ENCODE measurements at regions not wholly inside any gene's neighbourhood (a gene's known extent, or its start where the extent isn't known, plus 50 kb on each side); places are given as distances from the start of the nearest gene placed in this dataset.

- TF ChIP-seq, protein P1, sequence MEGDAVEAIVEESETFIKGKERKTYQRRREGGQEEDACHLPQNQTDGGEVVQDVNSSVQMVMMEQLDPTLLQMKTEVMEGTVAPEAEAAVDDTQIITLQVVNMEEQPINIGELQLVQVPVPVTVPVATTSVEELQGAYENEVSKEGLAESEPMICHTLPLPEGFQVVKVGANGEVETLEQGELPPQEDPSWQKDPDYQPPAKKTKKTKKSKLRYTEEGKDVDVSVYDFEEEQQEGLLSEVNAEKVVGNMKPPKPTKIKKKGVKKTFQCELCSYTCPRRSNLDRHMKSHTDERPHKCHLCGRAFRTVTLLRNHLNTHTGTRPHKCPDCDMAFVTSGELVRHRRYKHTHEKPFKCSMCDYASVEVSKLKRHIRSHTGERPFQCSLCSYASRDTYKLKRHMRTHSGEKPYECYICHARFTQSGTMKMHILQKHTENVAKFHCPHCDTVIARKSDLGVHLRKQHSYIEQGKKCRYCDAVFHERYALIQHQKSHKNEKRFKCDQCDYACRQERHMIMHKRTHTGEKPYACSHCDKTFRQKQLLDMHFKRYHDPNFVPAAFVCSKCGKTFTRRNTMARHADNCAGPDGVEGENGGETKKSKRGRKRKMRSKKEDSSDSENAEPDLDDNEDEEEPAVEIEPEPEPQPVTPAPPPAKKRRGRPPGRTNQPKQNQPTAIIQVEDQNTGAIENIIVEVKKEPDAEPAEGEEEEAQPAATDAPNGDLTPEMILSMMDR (IDR thresholded peaks at IDR 0.05; ENCODE audit: low read depth, low read length, missing control alignments): no peak
Measured at GRCh38 chr14:66383257-66383656, 102.9 kb upstream of the CCDC196 start.

DNA sequence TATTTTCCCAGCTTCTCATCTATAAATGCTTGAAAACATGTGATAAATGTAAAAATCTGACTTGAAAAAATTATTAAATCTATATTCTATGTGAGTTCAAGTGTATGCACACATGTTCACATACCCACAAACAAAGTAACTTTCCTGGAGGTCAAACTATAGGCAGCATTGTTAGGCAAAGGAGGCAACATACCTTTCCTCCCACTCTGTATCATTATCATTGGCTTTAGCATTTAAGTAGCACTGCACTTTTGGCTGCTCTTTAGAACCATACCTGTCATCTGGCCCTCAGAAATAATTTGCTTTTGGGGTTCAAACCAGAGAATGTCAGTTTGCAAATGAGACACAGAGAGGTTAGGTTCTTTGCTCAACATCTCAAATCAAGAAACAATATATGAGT is 102.4 kb upstream of the CCDC196 start:
- TF ChIP-seq, protein P1 (IDR thresholded peaks at IDR 0.05; ENCODE audit: low read depth, low read length, missing control alignments): no peak
- DNase-seq: no peak
- Histone ChIP-seq H3K36me3 (replicated peaks) (no peaks in the 10 kb centered on the region), H3K4me3 (ENCODE audit: low read depth, low read length) (no peak overlapping the region), H3K27me3 (replicated peaks) (no peaks in the 10 kb centered on the region), H3K27ac (no peak overlapping the region)
- in situ Hi-C loops (cut with HindIII; ENCODE audit: low pct_ligation_motif_present, low sequenced_read_pairs): no loop called here

More at GRCh38 chr14:66383257-66383656, 102.9 kb upstream of the CCDC196 start:
- in situ Hi-C loops (cut with HindIII; ENCODE audit: low pct_ligation_motif_present, low sequenced_read_pairs): no loop called here
- Histone ChIP-seq H3K27ac (no peak overlapping the region), H3K36me3 (replicated peaks) (no peaks in the 10 kb centered on the region), H3K27me3 (replicated peaks) (no peaks in the 10 kb centered on the region), H3K4me3 (ENCODE audit: low read depth, low read length) (no peak overlapping the region)
- no peak for DNase-seq

- no peak for DNase-seq
- Histone ChIP-seq H3K4me3 (ENCODE audit: low read depth, low read length) (no peak overlapping the region), H3K36me3 (replicated peaks) (no peaks in the 10 kb centered on the region), H3K27me3 (replicated peaks) (no peaks in the 10 kb centered on the region), H3K27ac (no peak overlapping the region)
- TF ChIP-seq, protein P1 (IDR thresholded peaks at IDR 0.05; ENCODE audit: low read depth, low read length, missing control alignments): no peak
- in situ Hi-C loops (cut with HindIII; ENCODE audit: low pct_ligation_motif_present, low sequenced_read_pairs): no loop called here
Measured at GRCh38 chr14:66388516-66388915, 97.7 kb upstream of the CCDC196 start.

DNA sequence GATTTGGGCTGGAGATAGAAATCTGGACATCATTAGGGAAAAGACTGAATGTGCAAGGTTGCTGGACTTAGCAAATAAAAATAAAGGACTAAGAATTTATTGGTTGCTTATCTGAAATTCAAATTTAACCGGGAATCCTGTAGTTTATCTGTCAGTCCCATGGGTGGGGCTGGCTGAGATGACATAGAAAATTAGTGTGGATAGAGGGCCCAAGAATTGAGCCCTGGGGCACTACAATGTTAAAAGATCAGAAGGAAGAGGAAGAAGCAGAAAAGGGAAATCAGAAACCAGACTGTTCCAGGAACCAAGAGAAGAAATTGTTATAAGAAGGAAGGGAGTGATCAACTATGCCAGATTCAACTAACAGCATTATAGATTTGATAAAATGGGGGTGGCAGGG is 96.7 kb upstream of the CCDC196 start:
- TF ChIP-seq, protein P1 (IDR thresholded peaks at IDR 0.05; ENCODE audit: low read depth, low read length, missing control alignments): no peak
- Histone ChIP-seq H3K27me3 (replicated peaks) (no peaks in the 10 kb centered on the region), H3K27ac (no peak overlapping the region), H3K36me3 (replicated peaks) (no peaks in the 10 kb centered on the region), H3K4me3 (ENCODE audit: low read depth, low read length) (no peak overlapping the region)
- in situ Hi-C loops (cut with HindIII; ENCODE audit: low pct_ligation_motif_present, low sequenced_read_pairs): no loop called here
- no peak for DNase-seq

- in situ Hi-C loops (cut with HindIII; ENCODE audit: low pct_ligation_motif_present, low sequenced_read_pairs): no loop called here
Measured at GRCh38 chr14:66395300-66395699, 90.9 kb upstream of the CCDC196 start.

GRCh38 chr14:66396164-66396563 is 90.0 kb upstream of the CCDC196 start:
- no peak for DNase-seq
- no peaks in the 10 kb centered on the region for H3K27me3 ChIP-seq (replicated peaks)
- in situ Hi-C loops (cut with HindIII; ENCODE audit: low pct_ligation_motif_present, low sequenced_read_pairs): no loop called here
- H3K4me3 ChIP-seq (ENCODE audit: low read depth, low read length): no peak overlapping the region
- H3K36me3 ChIP-seq (replicated peaks): no peaks in the 10 kb centered on the region
- H3K27ac ChIP-seq: no peak overlapping the region
- TF ChIP-seq, protein P1 (IDR thresholded peaks at IDR 0.05; ENCODE audit: low read depth, low read length, missing control alignments): no peak

More at GRCh38 chr14:66395300-66395699, 90.9 kb upstream of the CCDC196 start:
- no peaks in the 10 kb centered on the region for H3K27me3 ChIP-seq (replicated peaks)
- no peak for DNase-seq
- H3K36me3 ChIP-seq (replicated peaks): no peaks in the 10 kb centered on the region
- H3K27ac ChIP-seq: no peak overlapping the region
- H3K4me3 ChIP-seq (ENCODE audit: low read depth, low read length): no peak overlapping the region
- TF ChIP-seq, protein P1 (IDR thresholded peaks at IDR 0.05; ENCODE audit: low read depth, low read length, missing control alignments): no peak

Data from brain microvascular endothelial cell (primary cell).